GM12865 (cell line): ENCODE measurements at regions not wholly inside any gene's neighbourhood (a gene's known extent, or its start where the extent isn't known, plus 50 kb on each side); places are given as distances from the start of the nearest gene placed in this dataset.
"Not testable (repeated sequence)": the region's sequence is repeated elsewhere in the genome, so short reads cannot be mapped to it uniquely, and the experiment has no call there.

Experiments used
- DNase-seq: peaks from one replicate; pipeline ENCODE4 v3.0.0; 2010; ENCODE audit warnings: low read depth
- H3K4me3 ChIP-seq: 2 replicates; pipeline ENCODE4 v1.5.1; 2011; ENCODE audit warnings: mild to moderate bottlenecking, low read depth, low read length, control low read depth
- CTCF ChIP-seq: IDR thresholded peaks from 2 replicates; pipeline ENCODE4 v1.5.1; 2011; ENCODE audit warnings: low read length, control low read depth, low read depth, inconsistent platforms; ENCODE audit not compliant: insufficient read depth; ENCODE audit errors: missing control alignments

- H3K4me3 ChIP-seq, result no peak overlapping the region
- DNase-seq, result no peak
- no peak for TF ChIP-seq CTCF
Measured at GRCh38 chr6:144566868-144567615, 281.9 kb downstream of the UTRN start.

GRCh38 chr6:144568241-144568640 lies 283.1 kb downstream of the UTRN start:
- no peak for TF ChIP-seq CTCF
- H3K4me3 ChIP-seq, result no peak overlapping the region
- no peak for DNase-seq

GRCh38 chr6:144572541-144572940 lies 287.4 kb downstream of the UTRN start:
- not testable (repeated sequence) for DNase-seq, H3K4me3 ChIP-seq

- no peak for TF ChIP-seq CTCF
- no peak for DNase-seq
- H3K4me3 ChIP-seq, result no peak overlapping the region
Measured at GRCh38 chr6:144574796-144575195, 289.7 kb downstream of the UTRN start.

GRCh38 chr6:144575327-144575726 lies 290.2 kb downstream of the UTRN start:
- DNase-seq, result no peak

GRCh38 chr6:144576871-144577270 lies 291.7 kb downstream of the UTRN start:
- H3K4me3 ChIP-seq, result no peak overlapping the region
- no peak for TF ChIP-seq CTCF
- DNase-seq, result no peak

More at GRCh38 chr6:144575327-144575726, 290.2 kb downstream of the UTRN start:
- no peak for TF ChIP-seq CTCF
- no peak overlapping the region for H3K4me3 ChIP-seq

- no peak overlapping the region for H3K4me3 ChIP-seq
- no peak for DNase-seq
- TF ChIP-seq CTCF, result no peak
Measured at GRCh38 chr6:144578385-144579350, 293.5 kb downstream of the UTRN start.
